ENCODE measurements at regions not wholly inside any gene's neighbourhood (a gene's known extent, or its start where the extent isn't known, plus 50 kb on each side); places are given as distances from the start of the nearest gene placed in this dataset.
"Not testable (repeated sequence)": the region's sequence is repeated elsewhere in the genome, so short reads cannot be mapped to it uniquely, and the experiment has no call there.

DNA sequence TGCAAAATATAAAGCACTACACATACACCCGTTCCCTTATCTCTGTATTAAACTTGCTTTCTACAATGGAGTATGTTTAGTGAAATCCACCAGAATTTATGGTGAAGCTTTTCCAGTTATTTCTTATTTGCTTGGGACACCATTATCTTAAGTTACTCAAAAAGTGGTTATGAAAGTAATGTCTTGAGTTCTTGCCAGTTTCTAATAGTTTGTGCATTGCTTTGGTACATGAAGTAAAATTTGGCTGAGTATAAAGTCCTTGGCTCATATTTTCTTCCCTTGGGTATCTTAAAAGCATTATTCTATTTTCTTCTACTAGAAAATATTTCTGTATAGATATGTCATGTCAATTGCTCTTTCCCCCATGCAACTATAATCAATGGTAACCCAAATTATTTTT is 85.2 kb downstream of the POLR1F start:
- no peak for DNase-seq

DNA sequence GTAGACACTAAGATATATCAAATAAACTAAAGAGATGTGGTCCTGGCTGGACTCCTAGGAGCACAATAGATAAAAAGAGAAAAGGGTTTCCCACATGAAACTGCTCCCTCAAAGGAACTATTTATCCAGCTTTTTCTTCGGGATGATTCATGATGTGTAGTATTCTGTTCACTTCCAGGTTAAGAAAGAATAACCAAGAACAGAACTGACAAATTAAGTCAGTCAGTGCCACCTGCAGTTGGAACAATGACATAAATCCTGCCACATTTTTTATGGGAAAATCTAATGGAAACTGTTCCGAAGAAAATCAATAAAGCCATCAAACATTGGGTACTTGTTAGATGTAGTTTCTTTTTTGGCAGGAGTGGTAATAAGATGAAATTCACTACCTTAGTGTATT is 87.1 kb downstream of the POLR1F start:
- DNase-seq, result peak; percentile 35

DNA sequence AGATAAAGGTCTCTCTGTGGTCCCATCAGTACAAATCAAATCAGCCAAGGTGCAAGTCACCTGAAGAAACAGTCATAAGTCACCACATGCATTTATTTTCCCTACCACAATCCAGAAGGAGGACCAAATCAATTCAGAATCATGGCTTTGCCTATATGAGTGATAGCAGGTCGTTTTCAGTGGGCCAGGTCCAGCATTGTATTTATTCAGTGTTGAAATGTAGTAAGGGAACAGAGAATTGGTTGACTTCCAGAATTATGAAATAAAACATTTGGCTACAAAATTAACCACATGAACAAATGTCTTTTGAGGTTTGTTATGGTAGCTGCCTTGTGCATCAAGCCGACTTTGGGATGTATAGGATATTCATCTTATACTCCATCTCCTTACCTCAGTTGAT is 88.4 kb downstream of the POLR1F start:
- DNase-seq, result no peak

DNA sequence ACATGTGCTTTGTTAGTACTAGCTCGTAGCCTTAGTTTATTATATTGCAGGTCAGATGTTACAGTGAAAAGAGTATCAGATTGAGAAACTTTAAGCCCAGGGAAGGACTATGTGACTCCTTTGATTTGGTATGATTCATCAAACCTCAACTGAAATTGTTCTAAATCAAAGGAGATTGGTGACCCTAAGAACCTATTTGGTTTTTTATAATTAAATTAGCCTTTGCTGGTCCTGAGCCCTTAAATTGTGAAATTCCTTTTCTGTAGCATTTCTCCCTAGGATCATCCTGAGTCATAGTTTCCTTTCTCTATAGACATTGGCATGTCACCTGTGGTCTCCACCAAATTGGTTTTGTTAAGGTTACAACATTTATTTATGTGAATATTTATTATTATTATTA is 89.7 kb downstream of the POLR1F start:
- no peak for DNase-seq

DNA sequence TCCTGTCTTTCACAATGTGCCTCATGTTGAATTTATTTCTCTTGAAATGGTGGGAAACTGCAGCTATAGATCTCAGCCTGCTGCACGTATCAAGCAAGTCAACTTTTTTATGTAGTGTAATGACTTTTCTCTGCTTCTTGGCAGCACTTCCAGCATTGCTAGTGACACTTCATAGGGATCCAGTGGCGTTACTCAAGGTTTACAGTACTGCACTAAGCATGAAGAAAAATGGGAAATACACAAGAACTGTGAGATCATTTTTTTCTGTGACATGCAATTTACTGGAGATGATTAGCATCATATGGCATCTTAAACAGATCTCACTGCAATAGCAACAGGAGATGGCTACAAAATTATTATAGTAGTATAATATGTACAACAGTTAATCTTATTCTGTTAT is 90.9 kb downstream of the POLR1F start:
- DNase-seq, result no peak

DNA sequence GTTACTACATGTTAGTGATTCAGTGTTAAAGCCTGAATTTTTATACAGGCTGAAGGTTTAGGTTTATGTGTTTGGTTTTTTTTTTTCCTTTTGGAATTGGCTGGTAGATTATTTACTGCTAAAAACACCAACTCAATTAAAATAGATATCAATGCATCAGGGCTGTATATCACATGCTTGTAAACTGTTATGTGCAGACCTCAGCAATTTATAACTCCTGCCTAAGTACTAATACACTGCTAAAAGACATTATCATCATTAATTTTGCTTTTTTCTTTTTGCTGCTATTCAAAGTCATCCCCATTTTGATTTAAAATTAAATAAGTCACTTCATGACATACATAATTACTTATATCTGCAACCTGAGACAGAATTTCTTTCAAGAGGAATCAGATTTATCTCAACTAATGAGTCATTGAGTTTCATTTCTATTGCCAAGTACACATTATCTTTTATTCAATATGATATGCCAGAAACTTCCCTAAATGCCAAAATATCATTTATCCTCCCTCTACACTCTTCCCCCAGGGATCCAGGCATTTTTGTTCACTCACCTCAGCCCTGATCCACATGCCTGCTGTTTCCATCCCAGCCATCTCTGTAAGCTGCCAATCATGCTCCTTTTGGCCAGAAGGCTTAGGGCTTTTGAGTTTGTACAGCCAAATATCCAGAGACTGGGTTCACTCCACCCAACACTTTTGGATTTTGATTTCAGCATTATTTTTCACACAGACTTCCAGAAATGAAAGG is 98.5 kb downstream of the POLR1F start:
- no peak for DNase-seq

DNA sequence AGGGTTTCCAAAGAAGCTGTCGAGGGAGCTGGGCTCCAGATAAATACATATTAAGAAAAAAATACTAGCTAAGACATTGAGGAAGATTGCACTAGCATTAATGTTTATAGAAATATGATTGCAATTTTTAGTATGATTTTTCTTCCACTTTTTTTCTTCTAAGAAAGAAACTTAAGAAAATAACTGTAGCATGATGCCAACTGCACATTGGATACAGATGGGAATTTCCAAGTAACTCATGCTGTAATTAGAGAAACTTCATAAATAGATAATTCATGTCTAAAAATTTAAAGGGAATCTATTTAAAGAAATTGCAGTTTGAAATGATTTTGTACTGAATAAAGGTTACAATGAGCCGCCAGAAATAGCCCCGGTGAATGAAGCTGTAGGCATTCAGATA is 119.4 kb downstream of the POLR1F start:
- no peak for DNase-seq

DNA sequence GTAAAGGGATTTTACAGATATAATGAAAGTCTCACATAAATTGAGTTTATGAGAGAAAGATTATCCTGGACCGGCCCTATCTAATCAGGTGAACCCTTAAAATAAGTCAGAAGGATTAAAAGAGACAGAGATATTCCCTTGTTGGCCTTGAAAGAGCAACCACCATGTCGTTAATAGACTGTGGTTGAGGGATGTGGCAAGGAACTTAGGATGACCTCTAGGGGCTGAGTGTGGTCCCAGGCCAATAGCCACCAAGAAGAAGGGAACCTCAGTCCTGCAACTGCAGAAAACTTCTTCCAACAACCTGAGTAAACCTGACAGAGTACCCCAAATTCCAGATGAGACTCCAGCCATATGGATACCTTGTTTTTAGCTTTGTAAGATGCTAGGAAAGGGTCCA is 121.5 kb downstream of the POLR1F start:
- DNase-seq, result no peak

DNA sequence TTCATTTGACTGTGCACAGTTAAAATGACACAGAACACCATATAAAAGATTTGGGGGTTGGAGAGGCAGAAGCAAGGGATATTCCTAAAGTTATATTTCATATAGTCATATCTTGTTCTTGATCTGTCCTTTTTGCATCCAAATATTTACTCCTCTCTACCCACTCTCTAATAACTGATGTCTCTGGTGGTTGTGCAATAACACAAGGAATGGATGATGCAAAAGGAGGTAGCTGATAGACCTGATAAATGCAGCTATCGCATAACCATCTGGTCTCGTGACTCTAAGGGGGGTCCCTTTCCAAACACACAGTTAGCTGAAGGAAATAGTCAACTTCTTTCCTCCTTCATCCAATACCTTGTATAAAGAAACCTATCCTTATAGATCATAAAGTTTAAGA is 123.1 kb downstream of the POLR1F start:
- no peak for DNase-seq

DNA sequence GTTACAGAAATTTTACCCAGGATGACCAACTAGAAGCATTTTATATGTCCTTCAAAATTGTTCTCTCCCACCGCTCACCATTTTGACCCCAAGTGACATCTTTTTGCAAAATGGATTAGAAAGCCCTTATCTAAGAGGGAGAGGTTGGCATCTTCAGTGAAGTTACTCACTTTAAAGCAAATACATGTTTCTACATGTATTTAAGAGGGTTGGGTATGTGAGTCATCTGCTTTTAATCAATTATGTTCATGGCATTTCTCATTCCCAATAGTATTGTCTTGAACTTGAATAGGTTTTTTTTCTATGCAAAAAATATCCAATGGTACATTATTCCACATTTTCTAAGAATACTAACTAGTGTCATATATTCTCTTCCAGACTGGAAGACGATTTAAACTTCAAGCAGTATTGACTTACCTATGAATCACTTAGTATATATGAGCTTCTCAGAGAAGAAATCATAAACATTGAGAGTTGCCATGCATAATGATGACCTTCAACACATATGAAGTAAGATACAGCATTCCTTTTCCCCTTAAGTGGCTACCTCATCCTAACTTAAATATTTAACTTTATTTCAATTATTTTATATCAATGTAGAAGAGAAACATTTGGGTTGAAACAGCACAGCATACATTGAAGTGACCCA is 132.8 kb downstream of the POLR1F start:
- no peak for DNase-seq

DNA sequence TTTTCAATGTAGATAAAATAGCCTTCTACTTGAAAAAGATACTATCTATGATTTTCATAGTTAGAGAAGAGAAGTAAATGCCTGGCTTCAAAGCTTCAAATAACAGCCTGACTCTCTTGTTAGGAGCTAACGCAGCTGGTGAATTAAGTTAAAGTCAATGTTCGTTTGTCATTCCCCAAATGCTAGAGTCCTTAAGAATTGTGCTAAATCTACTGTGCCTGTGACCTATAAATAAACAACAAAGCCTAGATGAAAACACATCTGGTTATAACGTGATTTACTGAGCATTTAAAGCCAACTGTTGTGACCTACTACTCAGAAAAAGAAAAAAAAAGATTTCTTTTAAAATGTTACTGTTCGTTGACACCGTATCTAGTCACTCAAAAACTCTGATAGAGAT is 134.7 kb downstream of the POLR1F start:
- DNase-seq, result no peak

DNA sequence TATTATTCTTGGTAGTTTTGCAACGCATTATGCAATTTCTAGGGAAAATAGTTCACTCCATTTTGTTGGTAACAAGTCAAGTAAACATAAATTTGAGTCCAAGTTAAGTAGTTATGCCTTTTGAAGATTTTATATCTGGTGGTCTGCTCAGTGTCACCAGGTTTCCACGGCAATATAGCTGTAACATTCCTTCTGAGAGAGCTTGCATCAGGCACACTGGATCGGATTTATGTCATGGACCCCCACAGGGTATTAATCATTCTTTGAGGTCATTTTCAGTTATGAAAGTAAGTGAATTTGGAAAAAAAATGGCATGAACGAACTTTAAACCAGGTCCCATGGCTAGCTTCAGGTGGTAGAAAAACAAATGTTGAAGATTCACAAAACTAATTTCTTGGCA is 136.3 kb downstream of the POLR1F start:
- DNase-seq, result no peak

DNA sequence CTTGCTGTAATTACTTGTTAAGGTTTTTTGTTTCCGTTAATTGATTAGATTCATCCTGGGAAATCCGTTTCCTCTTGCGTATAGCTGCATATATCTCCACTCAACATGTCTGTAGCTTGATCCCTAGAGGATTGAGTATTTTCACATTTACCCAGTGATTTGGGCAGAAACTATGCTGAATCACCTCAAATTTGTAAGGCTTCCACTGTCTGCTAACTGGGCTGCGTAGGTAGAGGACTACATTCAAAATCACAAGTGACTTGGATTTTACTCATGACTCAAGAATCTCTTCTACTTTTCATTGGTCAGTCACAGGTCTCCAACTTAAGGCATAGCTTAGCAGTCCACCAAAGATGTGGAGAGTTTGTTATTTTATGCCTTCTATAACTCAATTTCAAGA is 141.8 kb downstream of the POLR1F start:
- no peak for DNase-seq

DNA sequence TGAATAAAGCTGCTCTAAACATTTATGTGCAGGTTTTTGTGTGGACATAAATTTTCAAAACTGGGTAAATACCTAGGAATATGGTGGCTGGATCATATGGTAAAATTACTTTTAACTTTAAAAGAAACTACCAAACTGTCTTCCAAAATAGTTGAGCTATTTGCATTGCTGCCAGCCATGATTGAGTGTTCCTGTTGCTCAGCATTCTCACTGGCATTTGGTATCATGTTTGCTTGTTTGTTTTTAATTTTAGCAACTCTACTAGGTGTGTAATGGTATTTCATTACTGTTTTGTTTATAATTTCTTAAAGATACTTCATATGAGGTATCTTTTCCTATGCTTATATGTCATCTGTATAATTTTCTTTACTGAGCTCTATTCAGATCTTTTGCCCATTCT is 143.2 kb downstream of the POLR1F start:
- DNase-seq, result no peak

DNA sequence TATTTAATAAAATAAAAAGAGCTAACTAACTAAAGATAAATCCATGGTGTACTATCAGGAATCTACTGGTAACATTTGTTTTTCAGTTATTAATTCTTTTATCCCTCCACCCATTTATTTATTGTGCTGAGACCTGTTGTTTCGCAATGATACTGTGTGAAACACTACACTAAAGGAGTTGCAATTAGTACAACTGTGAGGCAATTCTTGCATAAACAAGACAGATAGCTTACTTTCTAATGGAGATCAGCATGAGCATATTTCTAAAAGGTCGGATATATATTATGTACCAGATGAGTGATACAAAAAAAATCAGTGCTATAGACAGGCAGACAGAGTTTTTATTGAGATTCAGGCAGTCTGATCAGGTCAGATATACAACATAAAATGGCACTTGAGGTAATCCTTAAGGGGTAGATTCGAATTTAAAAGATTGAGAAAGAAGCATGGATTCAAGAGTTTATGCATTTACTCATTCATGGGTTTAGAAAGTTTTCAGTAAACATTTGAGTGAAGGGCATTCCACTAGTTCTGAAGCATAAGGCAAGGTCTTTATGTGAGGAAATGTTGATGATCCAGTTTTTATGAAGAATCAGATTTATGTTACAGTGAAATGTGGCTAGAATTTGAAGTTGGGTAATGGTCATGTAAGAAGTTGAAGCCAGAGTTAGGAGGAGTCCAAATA is 147.6 kb downstream of the POLR1F start:
- DNase-seq, result no peak

DNA sequence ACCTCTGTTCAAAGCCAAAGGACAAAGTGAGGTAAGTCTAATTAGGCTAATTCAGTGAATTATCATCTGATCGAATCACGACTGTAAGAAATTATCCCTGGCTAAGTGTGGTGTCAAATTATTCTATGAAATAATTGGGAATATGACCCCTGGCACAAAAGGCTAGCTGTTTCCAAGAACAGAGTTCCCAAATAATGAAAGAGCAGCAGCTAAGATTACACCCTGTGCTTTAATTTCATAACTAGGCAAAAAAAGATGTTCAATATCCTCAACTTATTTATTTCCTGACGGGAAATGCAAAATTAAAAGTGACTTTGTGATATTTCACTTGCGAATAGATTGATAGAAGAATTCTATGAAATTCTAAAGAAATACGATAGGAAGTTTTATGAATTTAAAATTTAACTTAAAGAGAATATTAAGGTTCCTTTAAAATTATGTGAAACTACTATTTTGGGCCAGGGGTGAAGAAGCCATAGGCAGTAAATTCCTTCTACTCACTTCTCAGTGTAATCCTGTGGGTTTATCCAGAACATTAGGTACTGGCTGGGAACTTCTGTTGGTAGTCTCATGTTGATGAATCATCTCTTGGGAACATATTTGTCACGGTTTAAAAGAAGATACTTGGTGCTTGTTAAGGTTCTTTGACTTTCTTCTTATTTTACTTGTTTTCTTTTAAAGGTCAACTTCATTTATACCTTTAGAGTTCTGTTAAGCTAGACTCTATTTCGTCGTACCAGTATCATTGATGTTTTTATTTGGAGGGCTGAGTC is 148.5 kb downstream of the POLR1F start:
- no peak for DNase-seq

DNA sequence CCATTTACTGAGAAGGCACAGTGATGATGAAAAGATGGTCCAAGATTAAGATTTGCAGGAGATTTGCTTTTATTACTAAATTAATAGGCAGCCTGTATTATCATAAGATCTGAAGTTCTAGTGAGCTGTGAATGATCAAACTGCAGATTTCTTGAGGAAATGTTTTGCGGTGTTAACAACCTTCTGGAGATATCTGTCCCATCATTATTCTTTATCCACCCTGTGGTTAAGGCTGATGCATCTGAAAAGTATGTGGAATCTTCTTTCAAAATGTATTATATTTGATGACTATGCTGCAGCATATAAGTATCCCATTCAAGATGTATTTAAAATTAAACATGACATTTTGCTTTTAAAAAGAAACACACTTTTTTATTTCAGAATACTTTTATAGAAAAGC is 150.3 kb downstream of the POLR1F start:
- no peak for DNase-seq

DNA sequence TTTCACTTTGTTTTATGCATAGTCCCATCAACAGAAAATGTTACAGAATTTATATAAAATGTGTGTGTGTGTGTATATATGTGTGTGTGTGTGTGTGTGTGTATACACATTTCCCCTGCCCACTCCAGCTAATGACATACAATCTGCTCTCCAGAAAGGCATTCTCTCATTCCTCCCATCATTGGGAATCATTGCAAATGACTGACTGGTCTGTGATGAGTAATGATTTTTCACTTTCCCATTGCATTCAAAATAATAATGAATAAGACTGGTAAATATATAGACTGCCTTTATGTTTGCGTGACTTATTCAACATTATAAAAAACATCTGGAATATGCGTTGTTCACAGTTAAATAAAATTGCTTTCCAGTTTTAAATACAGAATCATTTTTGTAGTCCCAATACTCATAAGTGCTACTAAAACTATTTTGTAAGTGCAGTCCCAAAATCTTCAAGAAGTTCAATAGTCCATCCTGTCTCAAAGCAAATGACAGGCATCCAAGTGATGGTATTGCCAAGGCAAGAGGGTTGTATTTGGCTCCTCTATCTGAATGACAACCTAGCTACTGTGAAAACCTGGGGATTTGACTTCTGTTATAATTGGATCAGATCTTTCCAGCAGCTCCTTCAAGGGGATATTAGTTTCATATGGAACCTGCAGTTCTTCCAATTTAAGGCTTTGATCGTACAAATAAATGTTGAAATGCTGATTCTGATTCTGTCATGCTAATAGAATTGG is 150.9 kb downstream of the POLR1F start:
- no peak for DNase-seq

DNA sequence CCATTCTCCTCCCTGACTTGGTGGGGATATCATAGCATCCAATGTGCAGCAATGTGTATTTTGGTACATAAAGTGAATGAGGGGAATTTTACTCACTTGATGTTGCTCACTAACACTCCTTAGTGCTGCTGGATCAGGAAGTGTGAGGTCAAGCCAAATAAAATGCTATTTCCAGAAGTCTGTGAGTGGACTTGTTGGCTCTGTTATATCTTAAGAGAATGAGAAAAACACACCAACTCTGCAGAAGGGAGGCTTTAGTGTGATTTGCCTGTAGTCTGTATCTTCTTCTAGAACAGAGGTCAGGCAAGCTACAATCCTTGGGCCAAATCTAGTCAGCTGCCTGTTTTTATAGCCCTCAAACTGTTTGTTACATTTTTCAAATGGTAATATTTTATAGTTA is 154.3 kb downstream of the POLR1F start:
- no peak for DNase-seq

DNA sequence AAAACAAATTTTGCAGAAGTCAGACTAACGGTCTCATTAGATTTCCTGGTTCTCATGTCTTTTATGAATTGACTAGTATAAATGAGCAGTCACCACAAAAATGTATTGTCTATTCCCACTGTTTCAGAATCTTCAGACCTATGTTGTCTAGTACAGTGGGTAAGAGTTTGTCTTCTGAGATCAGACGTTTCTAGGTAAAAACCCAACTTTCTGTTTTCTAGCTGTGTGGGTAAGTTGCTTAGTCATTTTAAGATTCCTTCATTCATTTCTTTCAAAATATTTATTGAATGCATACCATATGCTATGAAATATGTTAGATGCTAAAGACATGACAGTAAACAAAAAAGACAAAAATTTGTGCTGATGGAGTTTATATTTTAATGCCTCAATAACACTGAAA is 156.3 kb downstream of the POLR1F start:
- DNase-seq, result no peak

DNA sequence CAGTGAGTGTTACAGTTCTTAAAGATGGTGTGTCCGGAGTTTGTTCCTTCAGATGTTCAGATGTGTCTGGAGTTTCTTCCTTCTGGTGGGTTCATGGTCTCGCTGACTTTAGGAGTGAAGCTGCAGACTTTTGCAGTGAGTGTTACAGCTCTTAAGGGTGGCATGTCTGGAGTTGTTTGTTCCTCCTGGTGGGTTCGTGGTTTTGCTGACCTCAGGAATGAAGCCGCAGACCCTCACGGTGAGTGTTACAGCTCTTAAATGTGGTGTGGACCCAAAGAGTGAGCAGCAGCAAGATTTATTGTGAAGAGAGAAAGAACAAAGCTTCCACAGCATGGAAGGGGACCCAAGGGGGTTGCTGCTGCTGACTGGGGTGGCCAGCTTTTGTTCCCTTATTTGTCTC is 159.6 kb downstream of the POLR1F start:
- not testable (repeated sequence) for DNase-seq

DNA sequence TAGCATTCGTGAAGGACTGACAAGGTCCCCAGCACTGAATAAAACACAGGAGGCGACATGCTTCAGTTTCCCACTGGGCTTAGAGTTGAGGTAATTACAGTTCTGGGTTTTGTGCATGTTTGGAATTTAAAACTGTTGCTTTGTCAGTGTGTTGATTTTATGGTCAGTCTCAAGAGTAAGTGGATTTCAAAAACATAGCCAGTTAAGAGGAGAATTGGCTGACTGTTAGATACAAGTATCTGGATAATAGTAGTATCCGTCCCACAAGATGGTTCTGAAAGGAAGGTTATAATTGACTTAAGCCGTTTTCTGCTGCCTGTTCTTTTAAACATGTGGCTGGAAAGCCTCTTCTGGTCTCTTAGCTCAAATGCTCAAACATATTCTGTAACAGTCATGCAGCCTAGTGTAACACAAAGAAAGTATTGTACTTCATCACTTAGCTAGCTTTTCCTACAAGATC is 170.9 kb downstream of the POLR1F start:
- DNase-seq, result no peak

DNA sequence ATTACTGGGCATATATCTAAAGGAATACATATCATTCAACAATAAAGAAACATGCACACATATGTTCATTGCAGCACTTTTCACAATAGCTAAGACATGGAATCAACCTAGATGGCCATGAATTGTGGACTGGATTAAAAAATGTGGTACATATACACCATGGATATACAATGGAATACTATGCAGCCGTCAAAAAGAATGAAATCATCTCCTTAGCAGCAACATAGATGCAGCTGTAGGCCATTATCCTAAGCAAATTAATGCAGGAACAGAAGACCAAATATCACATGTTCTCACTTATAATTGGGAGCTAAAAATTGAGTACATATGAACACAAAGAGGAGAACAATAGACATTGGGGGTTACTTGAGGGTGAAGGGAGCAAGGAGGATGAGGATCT is 175.6 kb downstream of the POLR1F start:
- DNase-seq, result no peak
